HG03442 (cell line): ENCODE measurements at regions not wholly inside any gene's neighbourhood (a gene's known extent, or its start where the extent isn't known, plus 50 kb on each side); places are given as distances from the start of the nearest gene placed in this dataset.
"Not testable (repeated sequence)": the region's sequence is repeated elsewhere in the genome, so short reads cannot be mapped to it uniquely, and the experiment has no call there.

ENCODE experiments used
- ATAC-seq: cut with Tn5 transposase; IDR thresholded peaks from one replicate; pipeline ENCODE4 v1.9.1; 2021; ENCODE audit warnings: mild to moderate bottlenecking, moderate library complexity; ENCODE audit not compliant: unreplicated experiment

DNA sequence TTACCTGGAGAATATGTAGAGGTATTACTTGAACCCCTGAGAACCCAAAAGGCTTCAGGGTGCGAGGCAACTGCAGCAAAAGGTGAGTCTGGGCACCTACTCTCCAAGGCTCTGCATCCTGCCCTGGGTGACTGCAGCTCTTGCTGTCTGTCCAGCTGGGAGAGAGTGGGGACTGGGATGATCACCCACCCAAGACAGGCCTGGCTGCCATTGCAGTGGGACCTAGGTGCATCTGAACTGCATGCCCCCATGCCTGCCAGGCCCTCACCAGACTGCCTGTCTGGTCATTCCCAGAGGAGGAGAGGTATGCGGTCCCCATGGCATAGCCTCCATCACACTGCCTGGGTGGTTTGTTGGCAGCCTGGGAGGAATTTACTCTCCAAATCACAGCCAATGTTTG lies 563.9 kb downstream of the TFAP2A start:
- ATAC-seq = no peak

DNA sequence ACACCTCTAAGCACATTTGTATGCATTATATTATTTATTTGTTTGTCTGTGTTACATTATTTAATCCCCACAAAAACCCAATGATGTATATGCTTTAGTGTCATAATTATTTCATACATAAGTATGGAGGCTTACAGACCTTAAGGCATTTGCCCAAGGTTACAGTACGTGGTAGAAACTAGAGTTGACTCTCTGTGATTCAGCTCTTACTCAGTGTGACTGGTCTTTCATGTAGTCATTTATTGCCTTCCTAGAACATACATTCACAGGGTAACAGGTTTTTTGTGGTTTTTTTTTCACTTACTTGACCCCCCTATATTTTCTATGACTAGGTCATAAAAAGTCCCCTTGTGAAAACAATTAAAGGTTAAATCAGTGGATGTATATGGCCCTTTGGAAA lies 566.8 kb downstream of the TFAP2A start:
- no peak for ATAC-seq

- no peak for ATAC-seq
Measured at GRCh38 chr6:9841886-9842725, 572.8 kb downstream of the TFAP2A start.

DNA sequence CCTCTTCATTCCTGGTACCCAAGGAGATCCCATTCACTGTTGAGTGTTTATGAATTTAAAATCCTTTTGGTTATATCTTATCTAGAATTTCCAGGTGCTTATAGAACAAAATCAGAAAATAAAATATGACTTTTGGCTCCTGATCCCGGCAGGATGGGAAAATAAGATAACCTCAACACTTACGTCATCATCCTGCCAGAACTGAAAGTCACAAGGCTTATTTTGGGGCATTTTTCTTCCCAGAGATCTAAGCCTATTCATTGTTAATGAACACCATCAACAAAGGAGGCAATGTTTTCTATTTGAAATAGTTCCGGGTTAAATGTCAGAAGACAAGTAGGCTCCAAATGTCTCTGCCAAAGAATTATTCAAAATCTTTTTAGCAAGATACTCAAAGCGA lies 580.6 kb downstream of the TFAP2A start:
- ATAC-seq = no peak

- no peak for ATAC-seq
Measured at GRCh38 chr6:9831783-9832182, 583.1 kb downstream of the TFAP2A start.

DNA sequence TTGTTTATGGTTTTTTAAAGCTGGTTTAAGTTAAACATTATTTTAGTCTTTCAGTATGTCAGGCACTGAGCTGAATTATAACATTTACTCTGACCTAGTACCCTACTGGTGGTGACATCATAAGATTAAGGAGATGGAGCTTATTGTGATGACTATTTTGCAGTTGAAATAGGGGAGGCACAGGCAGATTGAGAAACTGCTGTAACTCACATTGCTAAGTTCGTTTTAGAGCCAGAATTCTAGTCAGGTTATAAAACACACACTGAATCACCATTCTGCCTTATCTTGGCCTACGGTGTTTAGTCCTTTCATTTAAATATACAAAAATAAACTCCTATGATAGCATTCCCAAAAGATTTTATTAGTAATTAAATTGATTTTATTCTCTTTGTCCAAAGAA lies 584.1 kb downstream of the TFAP2A start:
- ATAC-seq = no peak

DNA sequence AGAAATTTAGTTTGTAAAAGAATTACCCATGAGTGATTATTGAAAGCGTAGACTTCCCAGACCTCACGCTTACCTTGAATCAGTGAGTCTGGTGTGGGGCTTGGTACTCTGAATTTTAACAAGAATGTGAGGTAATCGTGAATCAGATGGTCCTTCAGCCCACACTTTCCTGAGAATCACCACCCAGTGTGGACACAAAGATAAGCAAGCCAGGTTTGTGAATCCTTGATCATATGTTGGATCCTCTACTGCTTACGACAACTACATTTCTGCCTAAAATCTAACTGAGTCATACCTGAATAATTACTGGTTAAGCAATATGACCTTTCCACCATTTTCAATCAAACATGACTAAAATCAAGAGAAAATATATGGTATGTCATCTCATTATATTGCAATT lies 589.3 kb downstream of the TFAP2A start:
- ATAC-seq = no peak

- not testable (repeated sequence) for ATAC-seq
Measured at GRCh38 chr6:9810727-9811126, 604.1 kb downstream of the TFAP2A start.

DNA sequence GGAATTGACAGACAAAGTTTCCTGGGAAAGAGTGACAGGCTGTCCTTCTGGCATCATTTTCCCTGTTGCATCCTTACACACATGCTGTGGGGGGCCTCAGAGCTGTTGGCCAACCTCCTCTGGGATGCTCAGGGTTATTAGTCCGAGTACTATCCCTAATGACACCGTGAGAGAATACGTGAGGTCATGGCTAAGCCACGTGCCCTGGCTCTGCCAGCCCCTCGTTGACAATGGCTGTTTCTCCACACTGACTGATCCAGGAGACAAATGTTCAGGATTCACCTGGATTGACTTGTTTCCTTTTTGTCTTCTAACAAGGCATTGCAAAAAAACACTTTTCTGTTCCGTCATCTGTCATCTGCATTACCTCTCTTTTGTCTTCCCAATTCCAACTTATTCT lies 604.6 kb downstream of the TFAP2A start:
- no peak for ATAC-seq

DNA sequence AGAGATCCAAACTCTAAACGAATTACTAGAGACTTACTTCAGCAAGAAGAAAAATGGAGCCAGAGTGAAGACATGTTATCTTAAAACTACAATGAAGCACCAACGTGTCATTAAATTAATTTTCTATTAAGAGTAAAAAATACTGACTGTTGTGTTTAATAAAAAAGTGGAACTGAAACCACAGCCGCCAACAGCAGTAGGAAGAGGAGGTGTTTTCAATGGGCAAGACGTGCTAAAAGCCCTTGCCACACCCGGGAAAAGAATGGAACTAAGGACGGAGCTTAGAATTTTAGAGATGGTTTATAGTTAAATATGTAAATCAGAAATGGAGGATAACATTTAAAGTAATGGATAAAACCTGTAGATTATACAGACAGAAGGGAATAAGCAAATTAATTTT lies 608.7 kb downstream of the TFAP2A start:
- no peak for ATAC-seq

DNA sequence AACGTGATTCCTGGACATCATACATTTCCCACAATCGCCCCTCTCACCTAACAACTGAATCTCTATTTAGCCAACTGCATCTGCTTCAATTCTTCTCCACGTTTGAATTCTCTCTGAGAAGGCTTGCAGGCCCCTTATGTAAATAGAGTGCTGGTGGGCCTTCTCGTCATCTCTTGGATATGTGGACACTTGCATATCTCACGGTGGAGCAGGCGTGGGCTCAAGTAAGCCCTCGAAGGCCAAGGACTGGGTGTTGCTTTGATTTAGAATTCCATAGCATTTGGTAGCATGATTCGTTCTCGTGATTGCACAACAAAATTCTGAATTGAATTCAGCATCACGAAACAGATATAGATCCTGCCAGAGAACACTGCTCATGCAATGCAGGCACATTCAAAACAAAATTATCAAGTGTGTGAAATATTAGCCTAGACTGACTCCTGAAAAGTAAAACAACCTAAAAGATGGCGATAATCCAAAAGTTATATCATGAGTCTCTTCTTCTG lies 613.6 kb downstream of the TFAP2A start:
- no peak for ATAC-seq

DNA sequence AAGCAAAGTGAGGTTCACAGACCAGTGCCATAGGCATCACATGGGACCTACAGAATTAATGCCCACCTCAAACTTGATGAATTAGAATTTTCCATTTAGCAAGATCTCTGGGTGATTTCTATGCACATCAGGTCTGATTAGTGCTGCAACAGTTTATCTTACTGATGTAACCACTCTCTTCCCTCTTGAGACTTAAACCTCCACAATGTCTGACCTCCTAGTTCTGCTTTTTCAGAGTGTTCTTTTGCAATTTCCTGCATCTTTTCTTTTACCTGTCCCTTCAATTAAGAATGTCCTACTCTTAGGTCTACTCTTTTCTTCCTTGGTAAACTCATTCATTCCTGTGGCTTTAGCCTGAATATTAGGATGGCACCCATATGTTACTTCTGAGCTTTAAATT lies 615.3 kb downstream of the TFAP2A start:
- ATAC-seq = no peak

GRCh38 chr6:9796827-9797226 lies 618.0 kb downstream of the TFAP2A start:
- no peak for ATAC-seq

DNA sequence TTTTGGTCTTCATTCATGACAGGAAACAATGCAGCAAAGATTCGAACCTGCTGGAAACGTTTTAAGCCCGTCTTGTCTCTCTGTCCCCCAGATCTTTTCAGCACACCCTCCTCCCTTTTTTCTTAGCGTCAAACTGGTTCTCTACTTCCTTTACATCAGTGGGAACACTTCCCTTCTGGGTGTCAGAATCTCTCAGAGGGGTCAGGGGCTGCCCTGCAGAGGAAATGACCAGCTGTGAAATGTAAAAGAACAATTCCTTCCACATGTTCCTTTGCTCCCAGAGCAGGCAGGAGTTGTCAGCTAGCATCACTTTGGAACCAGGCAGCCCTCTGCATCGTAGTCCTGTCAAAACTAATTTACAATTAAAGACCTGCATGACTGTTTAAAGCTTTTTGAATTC lies 619.0 kb downstream of the TFAP2A start:
- no peak for ATAC-seq

DNA sequence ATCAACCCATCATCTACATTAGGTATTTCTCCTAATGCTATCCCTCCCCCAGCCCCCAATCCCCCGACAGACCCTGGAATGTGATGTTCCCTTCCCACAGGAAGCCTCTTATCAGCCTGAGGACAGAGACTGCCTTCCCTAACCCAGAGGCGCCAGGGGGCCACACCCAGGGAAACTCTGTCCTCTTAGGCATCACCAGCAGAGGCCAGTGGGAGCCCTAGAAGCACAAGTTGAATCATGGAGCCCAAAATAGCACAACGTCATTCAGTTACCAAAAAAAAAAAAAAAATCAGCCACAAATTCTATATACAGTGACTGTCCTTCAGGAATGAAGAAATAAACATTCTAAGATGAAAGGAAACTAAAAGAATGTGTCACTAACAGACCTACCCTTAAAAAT lies 625.7 kb downstream of the TFAP2A start:
- ATAC-seq = no peak

- ATAC-seq = no peak
Measured at GRCh38 chr6:9784786-9785185, 630.1 kb downstream of the TFAP2A start.

DNA sequence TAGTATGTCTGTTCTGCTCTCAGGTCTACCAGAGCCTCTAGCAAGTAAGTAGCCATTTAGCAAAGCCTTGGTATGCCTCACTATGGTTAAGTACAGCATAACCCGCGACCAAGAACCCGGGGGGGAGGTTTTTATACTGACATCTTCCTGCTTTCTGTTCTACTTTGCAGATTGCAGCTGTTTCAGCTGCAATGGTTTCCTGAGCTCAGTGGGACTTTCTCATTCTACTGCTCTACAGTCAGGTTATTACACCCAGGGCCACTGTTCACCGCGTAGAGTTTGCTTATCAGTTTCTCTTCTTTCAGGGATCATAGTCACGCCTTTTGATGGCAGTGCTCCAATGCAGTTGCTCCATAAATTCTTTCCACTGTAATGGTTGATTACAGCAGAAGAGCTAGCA lies 631.3 kb downstream of the TFAP2A start:
- no peak for ATAC-seq

DNA sequence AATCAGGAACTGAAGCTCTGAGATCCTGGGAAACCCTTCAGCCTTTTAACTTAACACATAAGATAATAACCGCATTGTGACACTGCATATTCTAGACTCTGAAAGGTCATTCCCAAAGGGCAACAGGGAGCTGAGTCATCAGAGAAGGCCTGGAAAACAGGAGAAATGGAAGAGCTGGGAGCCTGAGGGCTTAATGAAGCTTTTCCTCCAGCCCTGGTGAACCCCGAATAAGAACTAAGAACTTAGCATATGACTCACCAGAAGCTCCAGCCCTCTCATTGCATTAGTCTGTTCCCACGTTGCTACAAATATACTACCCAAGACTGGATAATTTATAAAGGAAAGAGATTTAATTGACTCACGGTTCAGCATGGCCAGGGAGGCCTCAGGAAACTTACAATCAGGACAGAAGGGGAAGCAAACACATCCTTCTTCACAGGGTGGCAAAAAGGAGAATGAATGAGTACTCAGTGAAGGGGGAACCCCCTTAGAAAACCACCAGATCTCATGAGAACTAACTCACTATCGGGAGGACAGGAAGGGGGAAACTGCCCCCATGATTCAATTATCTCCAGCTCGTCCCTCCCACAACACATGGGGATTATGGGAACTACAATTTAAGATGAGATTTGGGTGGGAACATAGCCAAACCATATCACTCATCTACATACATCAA lies 648.5 kb downstream of the TFAP2A start:
- peak; percentile 70 for ATAC-seq

GRCh38 chr6:9761220-9761619 lies 653.7 kb downstream of the TFAP2A start:
- no peak for ATAC-seq

- ATAC-seq = no peak
Measured at GRCh38 chr6:9754515-9754914, 660.4 kb downstream of the TFAP2A start.

DNA sequence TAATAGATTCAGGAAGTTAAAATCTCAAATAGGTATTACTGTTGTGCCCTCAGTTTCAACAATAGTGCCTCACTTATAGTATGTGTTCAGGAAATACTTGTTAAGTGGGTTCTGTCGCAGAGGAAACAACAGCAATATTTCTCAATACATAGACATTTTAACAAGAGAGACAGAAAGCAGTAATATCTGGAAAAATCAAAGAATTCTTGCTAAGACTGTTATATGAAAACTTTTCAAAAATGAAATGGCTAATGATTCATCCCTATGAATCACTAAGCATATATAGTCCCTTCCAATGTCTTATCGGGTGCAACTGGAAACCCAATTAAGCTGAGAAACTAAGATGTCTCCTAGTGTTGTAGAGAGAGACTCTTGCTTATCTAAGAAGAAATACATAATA lies 668.9 kb downstream of the TFAP2A start:
- ATAC-seq = no peak

- no peak for ATAC-seq
Measured at GRCh38 chr6:9745476-9745875, 669.4 kb downstream of the TFAP2A start.
